ENCODE measurements at regions not wholly inside any gene's neighbourhood (a gene's known extent, or its start where the extent isn't known, plus 50 kb on each side); places are given as distances from the start of the nearest gene placed in this dataset.

GRCh38 chr3:72113564-72113963 is 328.6 kb upstream of the PROK2 start:
- DNase-seq (ENCODE audit: insufficient read length, low spot score): no peak
- FAIRE-seq: no peak

- FAIRE-seq (no peak), DNase-seq (ENCODE audit: insufficient read length, low spot score) (no peak)
Observed at GRCh38 chr3:72112435-72112834, 327.5 kb upstream of the PROK2 start.

- no peak for DNase-seq (ENCODE audit: insufficient read length, low spot score)
- FAIRE-seq: no peak
Observed at GRCh38 chr3:72111265-72112205, 326.6 kb upstream of the PROK2 start.

GRCh38 chr3:72109327-72110259 is 324.6 kb upstream of the PROK2 start:
- DNase-seq (ENCODE audit: insufficient read length, low spot score) (no peak), FAIRE-seq (no peak)

- DNase-seq (ENCODE audit: insufficient read length, low spot score) (no peak), FAIRE-seq (no peak)
Observed at GRCh38 chr3:72105306-72105705, 320.4 kb upstream of the PROK2 start.

GRCh38 chr3:72102112-72102616 is 317.2 kb upstream of the PROK2 start:
- FAIRE-seq (no peak), DNase-seq (ENCODE audit: insufficient read length, low spot score) (no peak)

- FAIRE-seq (no peak), DNase-seq (ENCODE audit: insufficient read length, low spot score) (no peak)
Observed at GRCh38 chr3:72101494-72101893, 316.5 kb upstream of the PROK2 start.

GRCh38 chr3:72100601-72101187 is 315.7 kb upstream of the PROK2 start:
- peak; percentile 45 for DNase-seq (ENCODE audit: insufficient read length, low spot score)
- FAIRE-seq: no peak

GRCh38 chr3:72100080-72100511 is 315.1 kb upstream of the PROK2 start:
- FAIRE-seq (no peak), DNase-seq (ENCODE audit: insufficient read length, low spot score) (no peak)

- FAIRE-seq (no peak), DNase-seq (ENCODE audit: insufficient read length, low spot score) (no peak)
Observed at GRCh38 chr3:72099326-72100079, 314.6 kb upstream of the PROK2 start.

- no peak for DNase-seq (ENCODE audit: insufficient read length, low spot score)
- no peak for FAIRE-seq
Observed at GRCh38 chr3:72097053-72097452, 312.1 kb upstream of the PROK2 start.

- FAIRE-seq (no peak), DNase-seq (ENCODE audit: insufficient read length, low spot score) (no peak)
Observed at GRCh38 chr3:72095521-72095920, 310.6 kb upstream of the PROK2 start.

- DNase-seq (ENCODE audit: insufficient read length, low spot score) (no peak), FAIRE-seq (no peak)
Observed at GRCh38 chr3:72093992-72094334, 309.0 kb upstream of the PROK2 start.

GRCh38 chr3:72093270-72093991 is 308.5 kb upstream of the PROK2 start:
- DNase-seq (ENCODE audit: insufficient read length, low spot score): no peak
- no peak for FAIRE-seq

GRCh38 chr3:72092778-72093177 is 307.8 kb upstream of the PROK2 start:
- DNase-seq (ENCODE audit: insufficient read length, low spot score) (no peak), FAIRE-seq (no peak)

GRCh38 chr3:72088486-72089025 is 303.6 kb upstream of the PROK2 start:
- DNase-seq (ENCODE audit: insufficient read length, low spot score): no peak
- FAIRE-seq: no peak

- FAIRE-seq (no peak), DNase-seq (ENCODE audit: insufficient read length, low spot score) (no peak)
Observed at GRCh38 chr3:72087420-72087819, 302.5 kb upstream of the PROK2 start.

GRCh38 chr3:72086743-72087087 is 301.8 kb upstream of the PROK2 start:
- FAIRE-seq: no peak

GRCh38 chr3:72086042-72086742 is 301.2 kb upstream of the PROK2 start:
- DNase-seq (ENCODE audit: insufficient read length, low spot score): no peak
- no peak for FAIRE-seq

More at GRCh38 chr3:72086743-72087087, 301.8 kb upstream of the PROK2 start:
- DNase-seq (ENCODE audit: insufficient read length, low spot score): no peak

Measured in HTR-8/SVneo (cell line).